ENCODE measurements at regions not wholly inside any gene's neighbourhood (a gene's known extent, or its start where the extent isn't known, plus 50 kb on each side); places are given as distances from the start of the nearest gene placed in this dataset.

- intact Hi-C loops (cut with DNase I), result no loop called here
- WGBS, 4 donors, result 24 to 44% (median 26%) methylated on average over 3 of the region's 3 CpGs
Measured at GRCh38 chr14:106277503-106277902, 751.1 kb downstream of the TMEM121 start.

GRCh38 chr14:106280876-106281275 lies 754.5 kb downstream of the TMEM121 start:
- Histone ChIP-seq H3K27me3 (peaks cover 31% of the 10 kb centered on the region), H3K27ac (no peak overlapping the region), H3K4me1 (replicated peaks in 1 of 2) (no peaks in the 10 kb centered on the region), H3K36me3 (replicated peaks in 1 of 2) (no peaks in the 10 kb centered on the region), H3K4me3 (no peak overlapping the region), H3K9me3 (replicated peaks in 1 of 3) (no peaks in the 10 kb centered on the region)
- no peak for TF ChIP-seq POLR2A (IDR thresholded peaks at IDR 0.05)
- no peak for TF ChIP-seq CTCF (IDR thresholded peaks at IDR 0.05)
- intact Hi-C loops (cut with DNase I), result no loop called here
- no peak for DNase-seq

More at GRCh38 chr14:106277503-106277902, 751.1 kb downstream of the TMEM121 start:
- Histone ChIP-seq H3K9me3 (replicated peaks in 1 of 3) (no peaks in the 10 kb centered on the region), H3K27me3 (peaks cover 37% of the 10 kb centered on the region), H3K4me3 (no peak overlapping the region), H3K4me1 (replicated peaks in 1 of 2) (no peaks in the 10 kb centered on the region), H3K27ac (no peak overlapping the region), H3K36me3 (replicated peaks in 1 of 2) (no peaks in the 10 kb centered on the region)
- TF ChIP-seq POLR2A (IDR thresholded peaks at IDR 0.05), result no peak
- TF ChIP-seq CTCF (IDR thresholded peaks at IDR 0.05), result peak in 3 of 6 experiments; percentile 23 to 32 (median 26)
- peak in 1 of 7 donors; percentile 5 for DNase-seq

- peaks cover 5% of the 10 kb centered on the region for H3K27me3 ChIP-seq
- WGBS, 4 donors, result 78 to 81% (median 79%) methylated on average over 34 to 41 of the region's 41 CpGs
- H3K27ac ChIP-seq, result no peak overlapping the region
- H3K4me1 ChIP-seq (replicated peaks in 1 of 2), result no peaks in the 10 kb centered on the region
- intact Hi-C loops (cut with DNase I), result no loop called here
- TF ChIP-seq CTCF (IDR thresholded peaks at IDR 0.05) (peak in 1 of 6 experiments; percentile 16), POLR2A (IDR thresholded peaks at IDR 0.05) (no peak)
- no peaks in the 10 kb centered on the region for H3K9me3 ChIP-seq (replicated peaks in 1 of 3)
- peak in 1 of 7 donors; percentile 2 for DNase-seq
- no peak overlapping the region for H3K4me3 ChIP-seq
- no peaks in the 10 kb centered on the region for H3K36me3 ChIP-seq (replicated peaks in 1 of 2)
Measured at GRCh38 chr14:106286697-106287290, 760.4 kb downstream of the TMEM121 start.

- intact Hi-C loops (cut with DNase I), result no loop called here
- Histone ChIP-seq H3K27ac (no peak overlapping the region), H3K9me3 (replicated peaks in 1 of 3) (no peaks in the 10 kb centered on the region), H3K4me1 (replicated peaks in 1 of 2) (no peaks in the 10 kb centered on the region), H3K4me3 (no peak overlapping the region), H3K36me3 (replicated peaks in 1 of 2) (no peaks in the 10 kb centered on the region), H3K27me3 (peaks cover 1% of the 10 kb centered on the region)
- DNase-seq, result no peak
- TF ChIP-seq POLR2A (IDR thresholded peaks at IDR 0.05) (no peak), CTCF (IDR thresholded peaks at IDR 0.05) (no peak)
- 78 to 85% (median 84%) methylated on average over 28 to 29 of the region's 29 CpGs for WGBS, 4 donors
Measured at GRCh38 chr14:106287506-106287905, 761.1 kb downstream of the TMEM121 start.
